Brain microvascular endothelial cell (primary cell): ENCODE measurements at regions not wholly inside any gene's neighbourhood (a gene's known extent, or its start where the extent isn't known, plus 50 kb on each side); places are given as distances from the start of the nearest gene placed in this dataset.

ENCODE experiments used
- DNase-seq: peaks from one replicate; pipeline ENCODE4 v3.0.0-alpha.2; 2020
- H3K27ac ChIP-seq: fragments of 250-450 bp; sonication (Bioruptor Pico); 2 replicates; pipeline ENCODE4 v1.5.1; 2020; ENCODE audit warnings: mild to moderate bottlenecking, moderate library complexity
- H3K27me3 ChIP-seq: fragments of 250-450 bp; sonication (Bioruptor Pico); replicated peaks from 2 replicates; pipeline ENCODE4 v1.5.1; 2020; ENCODE audit warnings: mild to moderate bottlenecking
- H3K36me3 ChIP-seq: fragments of 250-450 bp; sonication (Bioruptor Pico); replicated peaks from 2 replicates; pipeline ENCODE4 v1.5.1; 2020; ENCODE audit warnings: mild to moderate bottlenecking
- H3K4me3 ChIP-seq: 2 replicates; pipeline ENCODE4 v1.5.1; 2011; ENCODE audit warnings: low read depth, mild to moderate bottlenecking, control low read depth, low read length, moderate library complexity
- in situ Hi-C: cut with HindIII; loops from 2 replicates; pipeline ENCODE4 v1.10.0; 2017; ENCODE audit warnings: low sequenced_read_pairs, low pct_ligation_motif_present
- TF ChIP-seq, protein P1 (sequence below): IDR thresholded peaks from 2 replicates; pipeline ENCODE4 v1.5.1; 2011; ENCODE audit warnings: low read depth, mild to moderate bottlenecking, moderate library complexity, low read length, control low read depth, inconsistent platforms; ENCODE audit errors: missing control alignments

DNA sequence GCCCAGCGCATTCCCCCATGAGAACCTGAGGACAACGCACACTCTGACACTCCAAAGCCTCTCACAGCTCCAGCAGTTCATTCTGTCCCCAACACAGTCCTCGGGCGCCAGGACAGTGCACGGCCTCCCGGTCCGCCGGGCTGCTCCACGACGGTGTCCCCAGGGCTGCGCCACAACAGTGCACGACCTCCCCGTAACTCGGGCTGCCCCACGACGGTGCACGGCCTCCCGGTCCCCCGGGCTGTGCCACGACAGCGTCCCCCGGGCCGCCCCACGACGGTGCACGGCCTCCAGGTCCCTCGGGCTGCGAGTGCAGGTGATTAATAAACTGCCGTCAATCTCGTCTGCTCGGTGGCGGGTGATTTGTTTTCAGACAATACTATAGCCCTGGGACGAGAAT is 585.1 kb upstream of the FRG1 start:
- Histone ChIP-seq H3K27me3 (no peaks in the 10 kb centered on the region), H3K27ac (no peak overlapping the region), H3K4me3 (no peak overlapping the region), H3K36me3 (no peaks in the 10 kb centered on the region)
- in situ Hi-C loops, result no loop called here
- TF ChIP-seq, protein P1, sequence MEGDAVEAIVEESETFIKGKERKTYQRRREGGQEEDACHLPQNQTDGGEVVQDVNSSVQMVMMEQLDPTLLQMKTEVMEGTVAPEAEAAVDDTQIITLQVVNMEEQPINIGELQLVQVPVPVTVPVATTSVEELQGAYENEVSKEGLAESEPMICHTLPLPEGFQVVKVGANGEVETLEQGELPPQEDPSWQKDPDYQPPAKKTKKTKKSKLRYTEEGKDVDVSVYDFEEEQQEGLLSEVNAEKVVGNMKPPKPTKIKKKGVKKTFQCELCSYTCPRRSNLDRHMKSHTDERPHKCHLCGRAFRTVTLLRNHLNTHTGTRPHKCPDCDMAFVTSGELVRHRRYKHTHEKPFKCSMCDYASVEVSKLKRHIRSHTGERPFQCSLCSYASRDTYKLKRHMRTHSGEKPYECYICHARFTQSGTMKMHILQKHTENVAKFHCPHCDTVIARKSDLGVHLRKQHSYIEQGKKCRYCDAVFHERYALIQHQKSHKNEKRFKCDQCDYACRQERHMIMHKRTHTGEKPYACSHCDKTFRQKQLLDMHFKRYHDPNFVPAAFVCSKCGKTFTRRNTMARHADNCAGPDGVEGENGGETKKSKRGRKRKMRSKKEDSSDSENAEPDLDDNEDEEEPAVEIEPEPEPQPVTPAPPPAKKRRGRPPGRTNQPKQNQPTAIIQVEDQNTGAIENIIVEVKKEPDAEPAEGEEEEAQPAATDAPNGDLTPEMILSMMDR, result no peak
- DNase-seq, result no peak

DNA sequence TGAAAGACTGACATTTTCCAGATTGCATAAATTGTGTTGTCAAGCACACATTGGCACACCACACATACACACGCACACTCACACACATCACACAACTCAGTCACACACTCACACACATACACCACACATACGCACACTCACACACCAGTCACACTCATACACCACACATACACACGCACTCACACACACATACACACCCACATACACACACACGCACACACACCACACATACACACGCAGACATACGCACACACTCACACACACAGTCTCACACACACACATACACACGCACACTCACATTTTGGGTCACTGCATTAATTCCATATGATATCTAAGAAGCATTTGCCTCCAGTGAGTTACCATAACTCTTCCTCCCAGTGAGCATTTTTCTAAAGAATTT is 578.3 kb upstream of the FRG1 start:
- DNase-seq, result no peak
- in situ Hi-C loops, result no loop called here
- TF ChIP-seq, protein P1, result no peak

DNA sequence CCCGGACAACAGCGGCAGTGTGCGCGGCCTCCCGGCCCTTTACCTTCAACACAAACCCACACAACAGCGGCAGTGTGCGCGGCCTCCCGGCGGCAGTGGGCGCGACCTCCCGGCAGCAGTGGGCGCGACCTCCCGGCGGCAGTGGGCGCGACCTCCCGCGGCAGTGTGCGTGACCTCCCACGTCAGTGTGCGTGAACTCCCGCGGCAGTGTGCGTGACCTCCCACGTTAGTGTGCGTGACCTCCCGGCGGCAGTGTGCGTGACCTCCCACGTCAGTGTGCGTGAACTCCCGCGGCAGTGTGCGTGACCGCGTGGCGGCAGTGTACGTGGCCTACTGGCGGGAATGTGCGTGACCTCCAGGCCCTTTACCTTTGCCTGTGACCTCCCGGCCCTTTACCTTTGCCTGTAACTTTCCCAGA is 576.6 kb upstream of the FRG1 start:
- no peaks in the 10 kb centered on the region for H3K36me3 ChIP-seq
- in situ Hi-C loops, result no loop called here
- H3K27me3 ChIP-seq, result no peaks in the 10 kb centered on the region
- H3K27ac ChIP-seq, result no peak overlapping the region
- TF ChIP-seq, protein P1, result no peak
- no peak overlapping the region for H3K4me3 ChIP-seq
- no peak for DNase-seq

More for the DNA sequence above, 578.3 kb upstream of the FRG1 start:
- no peaks in the 10 kb centered on the region for H3K36me3 ChIP-seq
- no peaks in the 10 kb centered on the region for H3K27me3 ChIP-seq
- H3K4me3 ChIP-seq, result no peak overlapping the region
- no peak overlapping the region for H3K27ac ChIP-seq

DNA sequence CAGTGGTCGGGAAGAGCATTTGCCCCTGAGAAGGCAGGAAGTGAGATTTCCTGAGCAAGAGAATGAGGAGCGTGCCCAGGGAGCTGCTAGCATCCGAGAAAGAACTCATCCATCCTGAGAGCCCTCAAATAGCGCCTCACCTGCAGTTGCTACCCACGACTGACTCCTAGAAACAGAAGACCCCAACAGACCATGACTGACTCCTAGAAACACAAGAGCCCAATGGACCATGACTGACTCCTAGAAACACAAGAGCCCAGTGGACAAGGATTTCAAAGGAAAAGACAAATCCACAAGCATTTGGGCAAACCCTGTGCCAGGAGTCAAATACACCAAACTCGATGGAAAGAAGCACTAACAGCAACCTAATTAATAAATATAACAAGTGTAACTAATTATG is 575.2 kb upstream of the FRG1 start:
- DNase-seq, result no peak
- Histone ChIP-seq H3K27ac (no peak overlapping the region), H3K36me3 (no peaks in the 10 kb centered on the region), H3K4me3 (no peak overlapping the region), H3K27me3 (no peaks in the 10 kb centered on the region)
- in situ Hi-C loops, result no loop called here
- TF ChIP-seq, protein P1, result no peak

DNA sequence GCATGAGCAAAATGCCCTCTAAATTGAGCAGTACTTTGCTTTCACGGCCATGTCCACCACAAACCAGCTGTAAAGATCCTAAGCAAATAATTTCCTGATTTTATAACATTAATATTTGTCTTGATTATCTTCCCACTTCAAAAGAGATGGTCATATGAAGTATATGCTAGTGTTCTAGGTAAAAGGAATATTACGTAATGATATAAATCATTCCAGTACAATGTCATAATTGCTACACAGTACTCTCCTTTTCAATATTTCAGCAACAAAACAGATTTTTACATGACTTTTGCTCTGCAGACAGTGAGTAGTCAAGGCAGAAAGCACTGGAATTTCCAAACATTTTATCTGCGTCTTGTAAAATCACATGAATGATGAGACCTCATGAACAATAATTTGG is 572.8 kb upstream of the FRG1 start:
- Histone ChIP-seq H3K4me3 (no peak overlapping the region), H3K27ac (no peak overlapping the region), H3K36me3 (no peaks in the 10 kb centered on the region), H3K27me3 (no peaks in the 10 kb centered on the region)
- DNase-seq, result no peak
- TF ChIP-seq, protein P1, result no peak
- in situ Hi-C loops, result no loop called here

DNA sequence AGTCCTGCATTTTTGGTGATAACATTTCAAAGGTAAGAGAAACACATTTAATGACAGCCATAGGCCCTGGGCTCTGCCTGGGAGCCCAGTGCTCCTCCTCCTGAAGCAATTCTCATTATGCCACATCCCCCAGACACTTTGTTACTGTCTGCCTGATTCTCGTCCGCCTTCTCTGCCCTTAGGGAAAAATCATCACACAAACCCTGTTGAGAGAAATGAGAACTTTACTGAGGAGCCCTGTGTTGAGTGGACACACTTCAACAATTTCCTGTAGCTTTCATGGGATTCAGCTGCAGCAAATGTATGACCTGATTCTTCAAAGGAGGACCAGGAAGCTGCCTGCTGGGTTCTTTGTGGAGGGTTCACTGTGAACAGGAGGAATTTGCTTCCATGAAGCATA is 566.5 kb upstream of the FRG1 start:
- H3K4me3 ChIP-seq, result no peak overlapping the region
- in situ Hi-C loops, result no loop called here
- H3K36me3 ChIP-seq, result no peaks in the 10 kb centered on the region
- TF ChIP-seq, protein P1, result no peak
- DNase-seq, result no peak
- H3K27me3 ChIP-seq, result no peaks in the 10 kb centered on the region
- H3K27ac ChIP-seq, result no peak overlapping the region
